IMR-90 (cell line): ENCODE measurements at regions not wholly inside any gene's neighbourhood (a gene's known extent, or its start where the extent isn't known, plus 50 kb on each side); places are given as distances from the start of the nearest gene placed in this dataset.

Source experiments
- ATAC-seq: fragments of 200-7000 bp; cut with Tn5 transposase; 2 replicates; pipeline ENCODE4 v1.9.1; 2020; ENCODE audit warnings: low read depth, mild to moderate bottlenecking, moderate library complexity
- BruUV-seq: library from RNA; stranded (reverse); fragments of 400-500 nt; replicated peaks from 2 replicates; lab custom pipeline; 2021; lab: Mats Ljungman, UMichigan
- CTCF ChIA-PET: fragments of 300-600 bp; formaldehyde crosslinking; extraction: SDS; loops from one replicate; lab custom pipeline; 2021; ENCODE audit warnings: antibody characterized with exemption; lab: Yijun Ruan, JAX
- POLR2A ChIA-PET: fragments of 300-600 bp; sonication (Branson Sonifier 250); formaldehyde crosslinking; loops from one replicate; lab custom pipeline; 2022; ENCODE audit warnings: antibody characterized with exemption; ENCODE audit not compliant: unreplicated experiment; lab: Charles Lee
- DNase-seq: peaks from one replicate; pipeline ENCODE4 v3.0.0; 2013
- H2AFZ ChIP-seq: replicated peaks from 2 replicates; pipeline ENCODE3; 2013; ENCODE audit warnings: low read length, mild to moderate bottlenecking; ENCODE audit not compliant: poor library complexity
- H2AK5ac ChIP-seq: 2 replicates; pipeline ENCODE4 v1.6.1; 2013; ENCODE audit warnings: low read depth, low read length, inconsistent platforms
- H2AK9ac ChIP-seq: replicated peaks from 2 replicates; pipeline ENCODE3; 2013; ENCODE audit warnings: mild to moderate bottlenecking, low read depth, low read length, moderate library complexity; ENCODE audit not compliant: poor library complexity
- H2BK120ac ChIP-seq: 2 replicates; pipeline ENCODE4 v1.6.1; 2013; ENCODE audit warnings: low read depth, low read length, inconsistent platforms
- H2BK15ac ChIP-seq: 3 replicates; pipeline ENCODE4 v1.6.1; 2013; ENCODE audit warnings: low read depth, low read length, inconsistent platforms
- H2BK20ac ChIP-seq: 2 replicates; pipeline ENCODE4 v1.6.1; 2013; ENCODE audit warnings: low read depth, mild to moderate bottlenecking, inconsistent platforms, low read length, moderate library complexity
- H2BK5ac ChIP-seq: 2 replicates; pipeline ENCODE4 v1.6.1; 2013; ENCODE audit warnings: mild to moderate bottlenecking, low read depth, low read length, inconsistent platforms; ENCODE audit not compliant: poor library complexity, severe bottlenecking
- H3K14ac ChIP-seq: replicated peaks from 2 replicates; pipeline ENCODE4 v1.6.1; 2013; ENCODE audit warnings: low read depth, low read length, inconsistent platforms
- H3K18ac ChIP-seq: 2 replicates; pipeline ENCODE4 v1.6.1; 2013; ENCODE audit warnings: low read depth, low read length, control low read depth
- H3K23ac ChIP-seq: 2 replicates; pipeline ENCODE4 v1.6.1; 2013; ENCODE audit warnings: low read depth, low read length, inconsistent platforms
- H3K27ac ChIP-seq: 2 replicates; pipeline ENCODE4 v1.5.1; 2013; ENCODE audit warnings: mild to moderate bottlenecking, control low read depth, low read length; ENCODE audit not compliant: insufficient read depth
- H3K27me3 ChIP-seq: 2 replicates; pipeline ENCODE4 v1.6.1; 2013; ENCODE audit warnings: low read length; ENCODE audit not compliant: control insufficient read depth, insufficient read depth
- H3K36me3 ChIP-seq: 2 replicates; pipeline ENCODE4 v1.6.1; 2013; ENCODE audit warnings: low read length, mixed read lengths; ENCODE audit not compliant: control insufficient read depth, insufficient read depth
- H3K4ac ChIP-seq: 2 replicates; pipeline ENCODE4 v1.6.1; 2013; ENCODE audit warnings: low read depth, low read length, inconsistent platforms
- H3K4me1 ChIP-seq: 2 replicates; pipeline ENCODE4 v1.6.1; 2013; ENCODE audit warnings: low read length, mixed read lengths; ENCODE audit not compliant: control insufficient read depth, insufficient read depth
- H3K4me2 ChIP-seq: 2 replicates; pipeline ENCODE4 v1.6.1; 2013; ENCODE audit warnings: low read depth, mild to moderate bottlenecking, control low read depth, low read length, moderate library complexity
- H3K4me3 ChIP-seq: 2 replicates; pipeline ENCODE4 v1.5.1; 2013; ENCODE audit warnings: low read depth, mild to moderate bottlenecking, control low read depth, low read length, moderate library complexity; ENCODE audit not compliant: insufficient read depth
- H3K56ac ChIP-seq: 2 replicates; pipeline ENCODE4 v1.6.1; 2013; ENCODE audit warnings: low read length, inconsistent platforms; ENCODE audit not compliant: insufficient read depth; ENCODE audit errors: extremely low read depth
- H3K79me1 ChIP-seq, 2 experiments: 2 replicates each; pipeline ENCODE4 v1.6.1; 2013; ENCODE audit warnings: low read length in 2 of 2, inconsistent platforms in 1 of 2, low read depth in 1 of 2
- H3K9ac ChIP-seq: 2 replicates; pipeline ENCODE4 v1.6.1; 2013; ENCODE audit warnings: low read depth, low read length, control low read depth
- H3K9me1 ChIP-seq: 2 replicates; pipeline ENCODE4 v1.6.1; 2013; ENCODE audit warnings: low read length, inconsistent platforms; ENCODE audit not compliant: insufficient read depth
- H3K9me3 ChIP-seq: 2 replicates; pipeline ENCODE4 v1.6.1; 2013; ENCODE audit warnings: low read length; ENCODE audit not compliant: control insufficient read depth, insufficient read depth
- H4K20me1 ChIP-seq: 2 replicates; pipeline ENCODE4 v1.6.1; 2013; ENCODE audit warnings: low read length, inconsistent platforms; ENCODE audit not compliant: insufficient read depth
- H4K5ac ChIP-seq: 2 replicates; pipeline ENCODE4 v1.6.1; 2013; ENCODE audit warnings: mild to moderate bottlenecking, low read depth, low read length, control low read depth
- H4K8ac ChIP-seq, 2 experiments: 2 replicates each; pipeline ENCODE4 v1.6.1; 2013; ENCODE audit warnings: low read depth in 2 of 2, low read length in 2 of 2, control low read depth in 1 of 2, inconsistent platforms in 1 of 2
- H4K91ac ChIP-seq: 2 replicates; pipeline ENCODE4 v1.6.1; 2013; ENCODE audit warnings: low read depth, low read length, inconsistent platforms; ENCODE audit not compliant: insufficient read depth
- CHD1 ChIP-seq: IDR thresholded peaks from 2 replicates; pipeline ENCODE4 v1.6.1; 2012; ENCODE audit warnings: low read depth, low read length, improper control_type of control experiment
- CTCF ChIP-seq: conservative IDR thresholded peaks from 2 replicates; pipeline ENCODE4 v1.5.1; 2012; ENCODE audit warnings: mild to moderate bottlenecking, low read depth, low read length, improper control_type of control experiment
- MAZ ChIP-seq: IDR thresholded peaks from 2 replicates; pipeline ENCODE4 v1.6.1; 2012; ENCODE audit warnings: low read depth, mild to moderate bottlenecking, low read length, improper control_type of control experiment, moderate library complexity, borderline replicate concordance
- MXI1 ChIP-seq: IDR thresholded peaks from 2 replicates; pipeline ENCODE4 v1.6.1; 2012; ENCODE audit warnings: low read depth, mild to moderate bottlenecking, low read length, moderate library complexity, borderline replicate concordance
- NFE2L2 ChIP-seq: fragments of 150-350 bp; IDR thresholded peaks from 2 replicates; pipeline ENCODE4 v1.6.1; 2016; ENCODE audit warnings: low read depth, mild to moderate bottlenecking, low read length
- RAD21 ChIP-seq: IDR thresholded peaks from 2 replicates; pipeline ENCODE4 v1.6.1; 2012; ENCODE audit warnings: low read length, improper control_type of control experiment
- RCOR1 ChIP-seq: IDR thresholded peaks from 2 replicates; pipeline ENCODE4 v1.6.1; 2012; ENCODE audit warnings: mild to moderate bottlenecking, low read length, improper control_type of control experiment; ENCODE audit not compliant: insufficient replicate concordance
- USF2 ChIP-seq: fragments of 150-350 bp; IDR thresholded peaks from 2 replicates; pipeline ENCODE4 v1.6.1; 2017; ENCODE audit warnings: mild to moderate bottlenecking, antibody characterized with exemption, low read length, low read depth
- WGBS, 2 experiments: methylation state at CpG; one replicate each; pipeline versions ENCODE4 v1.1.5 to v1.1.7; 2013; ENCODE audit warnings: missing lambda C conversion rate in 2 of 2; ENCODE audit not compliant: insufficient read length in 1 of 2; ENCODE audit errors: extremely low coverage in 2 of 2; 5-methylcytosine and 5-hydroxymethylcytosine counted together
- dilution Hi-C: fragments of 300-500 bp; cut with HindIII; formaldehyde crosslinking; loops from one replicate; pipeline ENCODE4 v1.14.3; 2018; ENCODE audit warnings: low sequenced_read_pairs; ENCODE audit not compliant: unreplicated experiment
- in situ Hi-C: fragments of 300-500 bp; cut with MboI; formaldehyde crosslinking; loops from 3 replicates; pipeline ENCODE4 v1.14.3; 2019; ENCODE audit warnings: low sequenced_read_pairs, inconsistent platforms, mixed read lengths
- intact Hi-C: fragments of 100-400 bp; cut with micrococcal nuclease; formaldehyde crosslinking; loops from 2 replicates; pipeline ENCODE4 v1.10.0; 2022

DNA sequence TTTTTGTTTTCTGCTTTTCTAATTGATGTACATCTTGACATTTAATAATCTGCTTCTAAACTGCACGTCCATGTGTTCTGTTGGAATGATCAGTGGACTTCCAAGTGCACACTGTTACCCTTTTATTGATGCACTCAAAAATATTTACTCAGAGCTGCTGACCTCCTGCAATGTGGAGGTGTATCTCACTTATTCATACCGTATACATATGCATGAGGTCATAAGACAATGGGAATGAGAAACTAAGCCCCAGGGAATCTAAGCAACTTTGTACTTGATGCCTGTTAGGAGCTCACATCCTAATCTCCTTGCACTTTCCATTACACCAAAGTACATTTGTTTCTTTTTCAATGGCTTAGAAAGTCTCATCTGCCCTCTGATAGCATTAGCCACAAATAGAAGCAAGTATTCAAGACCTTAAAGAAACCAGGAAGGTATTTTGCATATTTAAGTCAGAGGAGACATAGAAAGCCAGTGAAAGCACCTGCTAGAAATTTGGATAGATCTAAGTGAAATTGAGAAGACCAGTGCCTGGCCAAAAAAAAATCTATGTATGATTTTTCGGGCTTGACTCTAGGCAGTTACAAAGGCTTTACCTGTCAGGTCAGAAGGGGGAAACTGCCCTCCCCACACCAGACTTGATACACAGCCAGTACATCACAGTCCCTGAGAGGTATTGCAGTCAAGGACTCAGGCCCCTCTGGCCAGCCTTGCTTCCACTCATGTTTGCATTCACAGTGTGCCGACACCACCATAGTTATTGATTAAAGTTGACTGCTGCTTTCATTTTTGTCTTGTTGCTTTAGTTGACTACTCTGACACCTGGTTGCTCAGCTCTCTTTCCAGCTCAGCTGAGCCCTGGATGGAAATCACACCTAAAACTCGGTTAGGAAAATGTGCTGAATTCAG, 391.7 kb upstream of the CYRIA start:
- Histone ChIP-seq H4K20me1 (no peaks in the 10 kb centered on the region), H3K23ac (no peak overlapping the region), H3K9me3 (peaks cover 2% of the 10 kb centered on the region; the same call in 1 of the 2 replicates), H4K91ac (no peak overlapping the region), H2AFZ (no peak overlapping the region), H3K4me1 (no peaks in the 10 kb centered on the region), H4K8ac (no peak overlapping the region), H3K79me1 (no peaks in the 10 kb centered on the region), H3K9me1 (no peaks in the 10 kb centered on the region), H3K27me3 (no peaks in the 10 kb centered on the region), H2BK15ac (no peak overlapping the region), H2BK5ac (no peak overlapping the region), H3K56ac (no peak overlapping the region), H2AK5ac (no peak overlapping the region), H3K4me3 (no peak overlapping the region), H3K36me3 (no peaks in the 10 kb centered on the region), H3K18ac (no peak overlapping the region), H3K14ac (no peak overlapping the region), H3K27ac (no peak overlapping the region), H3K4ac (no peak overlapping the region), H2AK9ac (no peak overlapping the region), H3K9ac (no peak overlapping the region), H2BK20ac (no peak overlapping the region), H3K4me2 (no peak overlapping the region), H4K5ac (no peak overlapping the region), H2BK120ac (no peak overlapping the region)
- dilution Hi-C loops = no loop called here
- POLR2A ChIA-PET = no interaction called here
- ATAC-seq (no peak), DNase-seq (no peak)
- intact Hi-C loops = no loop called here
- CTCF ChIA-PET = interaction anchor here (0.5 kb wide), 1 partner anchor 30 kb away, joined by 4 read pairs; no protein-coding TSS in a partner anchor
- TF ChIP-seq NFE2L2 (no peak), MXI1 (no peak), RCOR1 (no peak), USF2 (no peak), CTCF (no peak), MAZ (no peak), RAD21 (no peak), CHD1 (no peak)
- no CpG with 5 or more reads among the region's 5 CpGs for WGBS, 2 experiments
- in situ Hi-C loops = no loop called here
- BruUV-seq = no TSS peak
